ENCODE measurements at regions not wholly inside any gene's neighbourhood (a gene's known extent, or its start where the extent isn't known, plus 50 kb on each side); places are given as distances from the start of the nearest gene placed in this dataset.

- H3K4me2 ChIP-seq (ENCODE audit: low read length): no peak overlapping the region
- no peaks in the 10 kb centered on the region for H3K4me1 ChIP-seq (ENCODE audit: low read length)
- H3K9me3 ChIP-seq (ENCODE audit: insufficient read depth, low read length): no peaks in the 10 kb centered on the region
- TF ChIP-seq CTCF (IDR thresholded peaks at IDR 0.05; ENCODE audit: low read depth, low read length) (no peak), EZH2phosphoT487 (IDR thresholded peaks at IDR 0.05; ENCODE audit: low read depth) (no peak)
- H3K36me3 ChIP-seq (replicated peaks; ENCODE audit: low read depth, low read length): no peaks in the 10 kb centered on the region
- no peak overlapping the region for H3K4me3 ChIP-seq (ENCODE audit: low read length)
- no peak overlapping the region for H3K27ac ChIP-seq (ENCODE audit: low read length)
- no peak overlapping the region for H3K9ac ChIP-seq (ENCODE audit: low read length)
- peaks cover 29% of the 10 kb centered on the region for H3K27me3 ChIP-seq (ENCODE audit: low read depth, low read length)
- no peak overlapping the region for H2AFZ ChIP-seq (ENCODE audit: low read depth, low read length)
- H4K20me1 ChIP-seq (ENCODE audit: insufficient read depth, low read length): no peaks in the 10 kb centered on the region
- H3K79me2 ChIP-seq (ENCODE audit: low read length): no peaks in the 10 kb centered on the region
Measured at GRCh38 chr19:30235946-30236345, 136.2 kb upstream of the ZNF536 start.

- Histone ChIP-seq H3K4me2 (ENCODE audit: low read length) (no peak overlapping the region), H3K79me2 (ENCODE audit: low read length) (no peaks in the 10 kb centered on the region), H3K27ac (ENCODE audit: low read length) (no peak overlapping the region), H3K4me1 (ENCODE audit: low read length) (no peaks in the 10 kb centered on the region), H3K9me3 (ENCODE audit: insufficient read depth, low read length) (no peaks in the 10 kb centered on the region), H3K36me3 (replicated peaks; ENCODE audit: low read depth, low read length) (no peaks in the 10 kb centered on the region), H4K20me1 (ENCODE audit: insufficient read depth, low read length) (no peaks in the 10 kb centered on the region), H2AFZ (ENCODE audit: low read depth, low read length) (no peak overlapping the region), H3K9ac (ENCODE audit: low read length) (no peak overlapping the region), H3K4me3 (ENCODE audit: low read length) (no peak overlapping the region), H3K27me3 (ENCODE audit: low read depth, low read length) (peaks cover 29% of the 10 kb centered on the region)
- no peak for TF ChIP-seq CTCF (IDR thresholded peaks at IDR 0.05; ENCODE audit: low read depth, low read length)
- TF ChIP-seq EZH2phosphoT487 (IDR thresholded peaks at IDR 0.05; ENCODE audit: low read depth): no peak
Measured at GRCh38 chr19:30236587-30236986, 135.6 kb upstream of the ZNF536 start.

GRCh38 chr19:30237140-30237539 is 135.0 kb upstream of the ZNF536 start:
- Histone ChIP-seq H2AFZ (ENCODE audit: low read depth, low read length) (no peak overlapping the region), H4K20me1 (ENCODE audit: insufficient read depth, low read length) (no peaks in the 10 kb centered on the region)

GRCh38 chr19:30240904-30241695 is 131.1 kb upstream of the ZNF536 start:
- no peak overlapping the region for H3K4me2 ChIP-seq (ENCODE audit: low read length)
- TF ChIP-seq CTCF (IDR thresholded peaks at IDR 0.05; ENCODE audit: low read depth, low read length) (no peak), EZH2phosphoT487 (IDR thresholded peaks at IDR 0.05; ENCODE audit: low read depth) (no peak)
- no peaks in the 10 kb centered on the region for H4K20me1 ChIP-seq (ENCODE audit: insufficient read depth, low read length)
- H3K4me1 ChIP-seq (ENCODE audit: low read length): no peaks in the 10 kb centered on the region
- no peak overlapping the region for H2AFZ ChIP-seq (ENCODE audit: low read depth, low read length)
- no peaks in the 10 kb centered on the region for H3K36me3 ChIP-seq (replicated peaks; ENCODE audit: low read depth, low read length)
- H3K9me3 ChIP-seq (ENCODE audit: insufficient read depth, low read length): no peaks in the 10 kb centered on the region
- no peak overlapping the region for H3K9ac ChIP-seq (ENCODE audit: low read length)
- H3K4me3 ChIP-seq (ENCODE audit: low read length): no peak overlapping the region
- H3K27ac ChIP-seq (ENCODE audit: low read length): no peak overlapping the region
- H3K27me3 ChIP-seq (ENCODE audit: low read depth, low read length): peaks cover 28% of the 10 kb centered on the region
- no peaks in the 10 kb centered on the region for H3K79me2 ChIP-seq (ENCODE audit: low read length)

More at GRCh38 chr19:30237140-30237539, 135.0 kb upstream of the ZNF536 start:
- Histone ChIP-seq H3K4me2 (ENCODE audit: low read length) (no peak overlapping the region), H3K36me3 (replicated peaks; ENCODE audit: low read depth, low read length) (no peaks in the 10 kb centered on the region), H3K9ac (ENCODE audit: low read length) (no peak overlapping the region), H3K27ac (ENCODE audit: low read length) (no peak overlapping the region), H3K4me3 (ENCODE audit: low read length) (no peak overlapping the region), H3K79me2 (ENCODE audit: low read length) (no peaks in the 10 kb centered on the region), H3K4me1 (ENCODE audit: low read length) (no peaks in the 10 kb centered on the region), H3K27me3 (ENCODE audit: low read depth, low read length) (peaks cover 25% of the 10 kb centered on the region), H3K9me3 (ENCODE audit: insufficient read depth, low read length) (no peaks in the 10 kb centered on the region)
- TF ChIP-seq CTCF (IDR thresholded peaks at IDR 0.05; ENCODE audit: low read depth, low read length): no peak
- TF ChIP-seq EZH2phosphoT487 (IDR thresholded peaks at IDR 0.05; ENCODE audit: low read depth): no peak

Measured in OCI-LY3 (cell line).